Peyer's patch (tissue), 4 donors: ENCODE measurements at regions not wholly inside any gene's neighbourhood (a gene's known extent, or its start where the extent isn't known, plus 50 kb on each side); places are given as distances from the start of the nearest gene placed in this dataset.

Source experiments
- POLR2A ChIP-seq, 2 donors: fragments of 450-650 bp; IDR thresholded peaks; one replicate each; pipeline ENCODE4 v1.5.1; 2017; ENCODE audit warnings: antibody characterized with exemption in 2 of 2, mild to moderate bottlenecking in 2 of 2, moderate library complexity in 2 of 2
- TF ChIP-seq, protein P1 (sequence below), 6 experiments: fragments of 450-650 bp in 4 of 6; fragments of 200-600 bp in 2 of 6; sonication (generic) in 1 of 6; IDR thresholded peaks; one replicate each; pipeline ENCODE4 v1.5.1; 2017 to 2019; ENCODE audit warnings: antibody characterized with exemption in 6 of 6, mild to moderate bottlenecking in 3 of 6, moderate library complexity in 1 of 6

- TF ChIP-seq, protein P1, sequence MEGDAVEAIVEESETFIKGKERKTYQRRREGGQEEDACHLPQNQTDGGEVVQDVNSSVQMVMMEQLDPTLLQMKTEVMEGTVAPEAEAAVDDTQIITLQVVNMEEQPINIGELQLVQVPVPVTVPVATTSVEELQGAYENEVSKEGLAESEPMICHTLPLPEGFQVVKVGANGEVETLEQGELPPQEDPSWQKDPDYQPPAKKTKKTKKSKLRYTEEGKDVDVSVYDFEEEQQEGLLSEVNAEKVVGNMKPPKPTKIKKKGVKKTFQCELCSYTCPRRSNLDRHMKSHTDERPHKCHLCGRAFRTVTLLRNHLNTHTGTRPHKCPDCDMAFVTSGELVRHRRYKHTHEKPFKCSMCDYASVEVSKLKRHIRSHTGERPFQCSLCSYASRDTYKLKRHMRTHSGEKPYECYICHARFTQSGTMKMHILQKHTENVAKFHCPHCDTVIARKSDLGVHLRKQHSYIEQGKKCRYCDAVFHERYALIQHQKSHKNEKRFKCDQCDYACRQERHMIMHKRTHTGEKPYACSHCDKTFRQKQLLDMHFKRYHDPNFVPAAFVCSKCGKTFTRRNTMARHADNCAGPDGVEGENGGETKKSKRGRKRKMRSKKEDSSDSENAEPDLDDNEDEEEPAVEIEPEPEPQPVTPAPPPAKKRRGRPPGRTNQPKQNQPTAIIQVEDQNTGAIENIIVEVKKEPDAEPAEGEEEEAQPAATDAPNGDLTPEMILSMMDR (IDR thresholded peaks at IDR 0.05), result no peak
- no peak for TF ChIP-seq POLR2A (IDR thresholded peaks at IDR 0.05)
Measured at GRCh38 chr5:58394339-58394738, 65.5 kb downstream of the PLK2 start.
